ENCODE measurements at regions not wholly inside any gene's neighbourhood (a gene's known extent, or its start where the extent isn't known, plus 50 kb on each side); places are given as distances from the start of the nearest gene placed in this dataset.

- no peak overlapping the region for H3K27ac ChIP-seq
- TF ChIP-seq, protein P1, sequence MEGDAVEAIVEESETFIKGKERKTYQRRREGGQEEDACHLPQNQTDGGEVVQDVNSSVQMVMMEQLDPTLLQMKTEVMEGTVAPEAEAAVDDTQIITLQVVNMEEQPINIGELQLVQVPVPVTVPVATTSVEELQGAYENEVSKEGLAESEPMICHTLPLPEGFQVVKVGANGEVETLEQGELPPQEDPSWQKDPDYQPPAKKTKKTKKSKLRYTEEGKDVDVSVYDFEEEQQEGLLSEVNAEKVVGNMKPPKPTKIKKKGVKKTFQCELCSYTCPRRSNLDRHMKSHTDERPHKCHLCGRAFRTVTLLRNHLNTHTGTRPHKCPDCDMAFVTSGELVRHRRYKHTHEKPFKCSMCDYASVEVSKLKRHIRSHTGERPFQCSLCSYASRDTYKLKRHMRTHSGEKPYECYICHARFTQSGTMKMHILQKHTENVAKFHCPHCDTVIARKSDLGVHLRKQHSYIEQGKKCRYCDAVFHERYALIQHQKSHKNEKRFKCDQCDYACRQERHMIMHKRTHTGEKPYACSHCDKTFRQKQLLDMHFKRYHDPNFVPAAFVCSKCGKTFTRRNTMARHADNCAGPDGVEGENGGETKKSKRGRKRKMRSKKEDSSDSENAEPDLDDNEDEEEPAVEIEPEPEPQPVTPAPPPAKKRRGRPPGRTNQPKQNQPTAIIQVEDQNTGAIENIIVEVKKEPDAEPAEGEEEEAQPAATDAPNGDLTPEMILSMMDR (IDR thresholded peaks at IDR 0.05), result no peak
- H3K27me3 ChIP-seq (replicated peaks; ENCODE audit: insufficient read depth), result no peaks in the 10 kb centered on the region
- no peaks in the 10 kb centered on the region for H3K9me3 ChIP-seq
- no peak for DNase-seq (ENCODE audit: low spot score)
- no peak for ATAC-seq (ENCODE audit: insufficient number of reproducible peaks, low FRiP score, low read depth)
- H3K4me1 ChIP-seq (ENCODE audit: control insufficient read depth in 1 of 2, low read depth in 2 of 2), result no peaks in the 10 kb centered on the region
- H3K36me3 ChIP-seq, result no peaks in the 10 kb centered on the region
- no peak overlapping the region for H3K4me3 ChIP-seq
Observed at GRCh38 chr5:27639005-27639612, 600.7 kb upstream of the CDH9 start.

DNA sequence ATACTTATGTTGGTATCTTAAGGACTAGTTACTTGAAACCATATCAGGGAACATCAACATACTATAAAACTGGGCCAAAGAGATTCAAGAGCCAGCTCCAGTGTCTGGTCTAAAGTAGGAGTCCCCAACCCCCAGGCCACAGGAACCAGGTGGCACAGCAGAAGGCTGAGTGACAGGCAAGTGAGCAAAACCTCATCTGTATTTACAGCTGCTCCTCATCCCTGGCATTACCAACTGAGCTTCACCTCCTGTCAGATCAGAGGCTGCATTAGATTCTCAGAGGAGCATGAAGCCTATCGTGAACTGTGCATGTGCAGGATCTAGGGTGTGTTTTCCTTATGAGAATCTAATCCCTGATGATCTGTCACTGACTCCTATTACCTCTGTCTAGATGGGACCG is 581.6 kb upstream of the CDH9 start:
- no peak overlapping the region for H3K27ac ChIP-seq
- H3K9me3 ChIP-seq, result no peaks in the 10 kb centered on the region
- no peaks in the 10 kb centered on the region for H3K27me3 ChIP-seq (replicated peaks; ENCODE audit: insufficient read depth)
- H3K4me3 ChIP-seq, result no peak overlapping the region
- H3K4me1 ChIP-seq (ENCODE audit: control insufficient read depth in 1 of 2, low read depth in 2 of 2), result no peaks in the 10 kb centered on the region
- TF ChIP-seq, protein P1 (IDR thresholded peaks at IDR 0.05), result no peak
- DNase-seq (ENCODE audit: low spot score) (no peak), ATAC-seq (ENCODE audit: insufficient number of reproducible peaks, low FRiP score, low read depth) (no peak)
- H3K36me3 ChIP-seq, result no peaks in the 10 kb centered on the region

DNA sequence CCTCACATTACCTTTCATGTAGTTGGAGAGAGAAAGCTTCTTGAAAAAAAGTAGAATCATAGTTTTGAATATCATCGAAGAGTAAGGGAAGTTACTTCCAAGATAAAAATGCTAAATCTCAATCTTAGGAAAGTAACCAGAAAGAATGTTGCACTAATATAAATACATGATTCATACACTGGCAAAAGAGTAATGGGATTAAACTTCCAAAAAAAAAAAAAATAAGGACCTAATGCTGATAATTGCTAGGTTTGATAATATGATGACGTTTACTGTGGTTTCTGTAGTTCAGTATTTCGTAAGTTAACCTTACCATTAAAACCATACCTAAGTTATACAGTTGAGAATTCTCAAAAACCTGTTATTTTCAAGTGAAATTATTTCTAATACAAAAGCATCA is 573.8 kb upstream of the CDH9 start:
- ATAC-seq (ENCODE audit: insufficient number of reproducible peaks, low FRiP score, low read depth) (no peak), DNase-seq (ENCODE audit: low spot score) (no peak)
- Histone ChIP-seq H3K36me3 (no peaks in the 10 kb centered on the region), H3K4me3 (no peak overlapping the region), H3K9me3 (no peaks in the 10 kb centered on the region), H3K4me1 (ENCODE audit: control insufficient read depth in 1 of 2, low read depth in 2 of 2) (no peaks in the 10 kb centered on the region), H3K27me3 (replicated peaks; ENCODE audit: insufficient read depth) (no peaks in the 10 kb centered on the region), H3K27ac (no peak overlapping the region)
- TF ChIP-seq, protein P1 (IDR thresholded peaks at IDR 0.05), result no peak

DNA sequence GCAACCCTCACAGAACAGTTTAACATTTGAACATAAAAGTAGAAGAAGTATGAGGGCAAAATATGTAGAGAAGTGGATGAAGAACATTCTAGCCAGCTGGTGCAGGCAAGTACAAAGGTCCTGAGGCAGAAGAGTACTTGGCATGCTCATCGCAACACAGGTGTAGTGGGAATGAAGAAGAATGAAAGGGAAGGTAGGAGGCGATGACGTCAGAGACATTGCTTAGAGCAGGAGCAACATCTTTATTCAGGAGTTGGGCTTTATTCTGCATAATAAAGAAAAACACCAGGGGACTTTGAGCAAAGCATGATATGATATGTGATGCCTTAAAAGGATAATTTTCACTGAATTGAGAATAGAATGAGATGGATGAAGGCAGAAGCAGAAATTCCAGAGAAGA is 570.6 kb upstream of the CDH9 start:
- H3K27ac ChIP-seq, result no peak overlapping the region
- TF ChIP-seq, protein P1 (IDR thresholded peaks at IDR 0.05), result no peak
- DNase-seq (ENCODE audit: low spot score) (no peak), ATAC-seq (ENCODE audit: insufficient number of reproducible peaks, low FRiP score, low read depth) (no peak)
- no peaks in the 10 kb centered on the region for H3K9me3 ChIP-seq
- no peaks in the 10 kb centered on the region for H3K27me3 ChIP-seq (replicated peaks; ENCODE audit: insufficient read depth)
- H3K36me3 ChIP-seq, result no peaks in the 10 kb centered on the region
- no peaks in the 10 kb centered on the region for H3K4me1 ChIP-seq (ENCODE audit: control insufficient read depth in 1 of 2, low read depth in 2 of 2)
- no peak overlapping the region for H3K4me3 ChIP-seq

DNA sequence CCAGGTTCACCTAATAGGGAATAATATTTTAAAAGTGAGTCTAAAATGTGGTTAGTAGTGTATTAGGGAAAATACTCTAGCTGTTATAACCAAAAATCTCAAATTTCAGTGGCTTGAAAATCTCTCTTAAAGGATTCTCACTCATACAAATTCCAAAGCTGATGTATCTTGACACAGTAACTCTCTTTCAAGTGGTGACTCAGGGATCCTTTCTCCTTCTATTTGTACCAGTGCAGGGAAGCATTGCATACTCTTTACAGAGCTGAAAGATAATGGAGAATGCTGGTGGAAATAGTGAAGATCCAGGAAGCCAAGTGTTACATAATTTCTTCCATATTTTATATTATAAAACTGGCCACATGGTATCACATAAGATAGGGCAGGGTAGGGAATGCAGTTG is 560.2 kb upstream of the CDH9 start:
- TF ChIP-seq, protein P1 (IDR thresholded peaks at IDR 0.05), result no peak
- DNase-seq (ENCODE audit: low spot score) (no peak), ATAC-seq (ENCODE audit: insufficient number of reproducible peaks, low FRiP score, low read depth) (no peak)
- H3K4me3 ChIP-seq, result no peak overlapping the region
- H3K27me3 ChIP-seq (replicated peaks; ENCODE audit: insufficient read depth), result no peaks in the 10 kb centered on the region
- no peaks in the 10 kb centered on the region for H3K4me1 ChIP-seq (ENCODE audit: control insufficient read depth in 1 of 2, low read depth in 2 of 2)
- H3K36me3 ChIP-seq, result no peaks in the 10 kb centered on the region
- H3K9me3 ChIP-seq, result no peaks in the 10 kb centered on the region
- no peak overlapping the region for H3K27ac ChIP-seq
